ENCODE measurements at regions not wholly inside any gene's neighbourhood (a gene's known extent, or its start where the extent isn't known, plus 50 kb on each side); places are given as distances from the start of the nearest gene placed in this dataset.

DNA sequence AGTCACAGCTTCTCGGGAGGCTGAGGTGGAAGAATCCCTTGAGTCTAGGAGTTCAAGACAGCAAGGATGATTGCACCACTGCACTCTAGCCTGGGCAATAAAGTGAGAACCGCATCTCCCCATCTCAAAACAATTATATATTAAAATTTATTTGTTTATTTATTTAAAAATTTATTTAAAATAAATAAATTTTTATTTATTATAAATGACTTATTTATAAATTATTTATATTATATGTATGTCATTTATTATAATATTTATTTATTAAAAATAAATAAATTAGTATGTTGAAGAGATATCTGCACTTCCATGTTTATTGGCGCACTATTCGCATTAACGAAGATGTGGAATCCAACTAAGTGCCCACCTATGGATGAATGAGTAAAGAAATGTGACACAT lies 683.2 kb upstream of the BRINP3 start:
- no peak for TF ChIP-seq EP300 (IDR thresholded peaks at IDR 0.05)
- TF ChIP-seq, protein P1, sequence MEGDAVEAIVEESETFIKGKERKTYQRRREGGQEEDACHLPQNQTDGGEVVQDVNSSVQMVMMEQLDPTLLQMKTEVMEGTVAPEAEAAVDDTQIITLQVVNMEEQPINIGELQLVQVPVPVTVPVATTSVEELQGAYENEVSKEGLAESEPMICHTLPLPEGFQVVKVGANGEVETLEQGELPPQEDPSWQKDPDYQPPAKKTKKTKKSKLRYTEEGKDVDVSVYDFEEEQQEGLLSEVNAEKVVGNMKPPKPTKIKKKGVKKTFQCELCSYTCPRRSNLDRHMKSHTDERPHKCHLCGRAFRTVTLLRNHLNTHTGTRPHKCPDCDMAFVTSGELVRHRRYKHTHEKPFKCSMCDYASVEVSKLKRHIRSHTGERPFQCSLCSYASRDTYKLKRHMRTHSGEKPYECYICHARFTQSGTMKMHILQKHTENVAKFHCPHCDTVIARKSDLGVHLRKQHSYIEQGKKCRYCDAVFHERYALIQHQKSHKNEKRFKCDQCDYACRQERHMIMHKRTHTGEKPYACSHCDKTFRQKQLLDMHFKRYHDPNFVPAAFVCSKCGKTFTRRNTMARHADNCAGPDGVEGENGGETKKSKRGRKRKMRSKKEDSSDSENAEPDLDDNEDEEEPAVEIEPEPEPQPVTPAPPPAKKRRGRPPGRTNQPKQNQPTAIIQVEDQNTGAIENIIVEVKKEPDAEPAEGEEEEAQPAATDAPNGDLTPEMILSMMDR (IDR thresholded peaks at IDR 0.05) = no peak
